Breast epithelium (tissue), 3 donors: ENCODE measurements at regions not wholly inside any gene's neighbourhood (a gene's known extent, or its start where the extent isn't known, plus 50 kb on each side); places are given as distances from the start of the nearest gene placed in this dataset.

Source experiments
- POLR2A ChIP-seq: fragments of 450-650 bp; IDR thresholded peaks from one replicate; pipeline ENCODE4 v1.6.1; 2016; ENCODE audit warnings: antibody characterized with exemption, mild to moderate bottlenecking, moderate library complexity
- POLR2AphosphoS5 ChIP-seq, 3 donors: sonication (generic); formaldehyde crosslinking; IDR thresholded peaks; one replicate each; pipeline ENCODE4 v1.6.1; 2017; ENCODE audit warnings: antibody characterized with exemption in 3 of 3
- TF ChIP-seq, protein P1 (sequence below), 3 donors: fragments of 450-650 bp; IDR thresholded peaks; one replicate each; pipeline ENCODE4 v1.5.1; 2016 to 2017; ENCODE audit warnings: antibody characterized with exemption in 3 of 3, mild to moderate bottlenecking in 3 of 3, moderate library complexity in 3 of 3

- TF ChIP-seq, protein P1, sequence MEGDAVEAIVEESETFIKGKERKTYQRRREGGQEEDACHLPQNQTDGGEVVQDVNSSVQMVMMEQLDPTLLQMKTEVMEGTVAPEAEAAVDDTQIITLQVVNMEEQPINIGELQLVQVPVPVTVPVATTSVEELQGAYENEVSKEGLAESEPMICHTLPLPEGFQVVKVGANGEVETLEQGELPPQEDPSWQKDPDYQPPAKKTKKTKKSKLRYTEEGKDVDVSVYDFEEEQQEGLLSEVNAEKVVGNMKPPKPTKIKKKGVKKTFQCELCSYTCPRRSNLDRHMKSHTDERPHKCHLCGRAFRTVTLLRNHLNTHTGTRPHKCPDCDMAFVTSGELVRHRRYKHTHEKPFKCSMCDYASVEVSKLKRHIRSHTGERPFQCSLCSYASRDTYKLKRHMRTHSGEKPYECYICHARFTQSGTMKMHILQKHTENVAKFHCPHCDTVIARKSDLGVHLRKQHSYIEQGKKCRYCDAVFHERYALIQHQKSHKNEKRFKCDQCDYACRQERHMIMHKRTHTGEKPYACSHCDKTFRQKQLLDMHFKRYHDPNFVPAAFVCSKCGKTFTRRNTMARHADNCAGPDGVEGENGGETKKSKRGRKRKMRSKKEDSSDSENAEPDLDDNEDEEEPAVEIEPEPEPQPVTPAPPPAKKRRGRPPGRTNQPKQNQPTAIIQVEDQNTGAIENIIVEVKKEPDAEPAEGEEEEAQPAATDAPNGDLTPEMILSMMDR (IDR thresholded peaks at IDR 0.05) = no peak
- TF ChIP-seq POLR2A (no peak), POLR2AphosphoS5 (IDR thresholded peaks at IDR 0.05) (no peak)
Observed at GRCh38 chrX:65879977-65880799, 159.7 kb downstream of the VSIG4 start.
